ENCODE measurements at regions not wholly inside any gene's neighbourhood (a gene's known extent, or its start where the extent isn't known, plus 50 kb on each side); places are given as distances from the start of the nearest gene placed in this dataset.

DNA sequence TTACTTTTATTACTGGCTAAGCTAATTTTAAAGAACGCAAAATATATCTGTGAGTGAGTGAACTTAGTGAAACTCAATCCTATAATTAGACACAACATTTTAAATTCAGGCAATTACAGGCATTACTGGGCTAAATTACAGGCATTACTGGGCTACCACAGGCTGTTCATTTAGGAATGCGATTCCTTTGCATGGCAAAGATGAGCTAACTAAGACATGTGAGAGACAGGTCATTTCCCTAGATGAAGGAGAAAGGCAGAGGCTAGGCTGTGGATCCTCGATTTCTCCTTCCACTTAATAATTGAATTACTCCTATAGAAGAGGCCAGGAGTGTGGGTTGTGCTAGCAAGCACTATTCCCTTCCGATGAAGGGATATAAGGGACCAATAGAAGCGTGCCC is 429.4 kb upstream of the LMO3 start:
- TF ChIP-seq, protein P1, sequence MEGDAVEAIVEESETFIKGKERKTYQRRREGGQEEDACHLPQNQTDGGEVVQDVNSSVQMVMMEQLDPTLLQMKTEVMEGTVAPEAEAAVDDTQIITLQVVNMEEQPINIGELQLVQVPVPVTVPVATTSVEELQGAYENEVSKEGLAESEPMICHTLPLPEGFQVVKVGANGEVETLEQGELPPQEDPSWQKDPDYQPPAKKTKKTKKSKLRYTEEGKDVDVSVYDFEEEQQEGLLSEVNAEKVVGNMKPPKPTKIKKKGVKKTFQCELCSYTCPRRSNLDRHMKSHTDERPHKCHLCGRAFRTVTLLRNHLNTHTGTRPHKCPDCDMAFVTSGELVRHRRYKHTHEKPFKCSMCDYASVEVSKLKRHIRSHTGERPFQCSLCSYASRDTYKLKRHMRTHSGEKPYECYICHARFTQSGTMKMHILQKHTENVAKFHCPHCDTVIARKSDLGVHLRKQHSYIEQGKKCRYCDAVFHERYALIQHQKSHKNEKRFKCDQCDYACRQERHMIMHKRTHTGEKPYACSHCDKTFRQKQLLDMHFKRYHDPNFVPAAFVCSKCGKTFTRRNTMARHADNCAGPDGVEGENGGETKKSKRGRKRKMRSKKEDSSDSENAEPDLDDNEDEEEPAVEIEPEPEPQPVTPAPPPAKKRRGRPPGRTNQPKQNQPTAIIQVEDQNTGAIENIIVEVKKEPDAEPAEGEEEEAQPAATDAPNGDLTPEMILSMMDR (IDR thresholded peaks at IDR 0.05), result no peak
- TF ChIP-seq POLR2A (IDR thresholded peaks at IDR 0.05), result no peak
